PC-3 (cell line): ENCODE measurements at regions not wholly inside any gene's neighbourhood (a gene's known extent, or its start where the extent isn't known, plus 50 kb on each side); places are given as distances from the start of the nearest gene placed in this dataset.

Experiments
- ATAC-seq: fragments of 200-7000 bp; cut with Tn5 transposase; 2 replicates; pipeline ENCODE4 v1.9.1; 2020; ENCODE audit warnings: mild to moderate bottlenecking, moderate library complexity
- BruUV-seq: library from RNA; stranded (reverse); fragments of 400-500 nt; replicated peaks from 2 replicates; lab custom pipeline; 2021; lab: Mats Ljungman, UMichigan
- CTCF ChIA-PET: fragments of 300-600 bp; sonication (Branson Sonifier 250); formaldehyde crosslinking; loops from one replicate; lab custom pipeline; 2022; ENCODE audit warnings: antibody characterized with exemption; lab: Charles Lee
- POLR2A ChIA-PET: fragments of 300-600 bp; sonication (Branson Sonifier 250); formaldehyde crosslinking; loops from one replicate; lab custom pipeline; 2022; ENCODE audit warnings: antibody characterized with exemption; ENCODE audit not compliant: unreplicated experiment; lab: Charles Lee
- DNase-seq: peaks from one replicate; pipeline ENCODE4 v3.0.0-alpha.2; 2015
- H2AFZ ChIP-seq: fragments of 300-600 bp; sonication (generic); 2 replicates; pipeline ENCODE4 v1.6.0; 2016; ENCODE audit warnings: antibody characterized with exemption, low read length
- H3F3A ChIP-seq: fragments of 300-600 bp; sonication (generic); one replicate; pipeline ENCODE4 v1.6.0; 2017; ENCODE audit warnings: antibody characterized with exemption, low read length, control low read depth, mild to moderate bottlenecking; ENCODE audit not compliant: unreplicated experiment
- H3K27ac ChIP-seq: fragments of 300-600 bp; sonication (generic); 2 replicates; pipeline ENCODE4 v1.5.1; 2016; ENCODE audit warnings: mild to moderate bottlenecking, low read length
- H3K27me3 ChIP-seq: fragments of 300-600 bp; sonication (generic); 2 replicates; pipeline ENCODE4 v1.6.1; 2016; ENCODE audit warnings: low read length, mixed read lengths
- H3K36me3 ChIP-seq: fragments of 300-600 bp; sonication (generic); 2 replicates; pipeline ENCODE4 v1.6.1; 2016; ENCODE audit warnings: low read depth, mixed run types, low read length, mixed read lengths
- H3K4me1 ChIP-seq: fragments of 300-600 bp; sonication (generic); 2 replicates; pipeline ENCODE4 v1.5.1; 2016; ENCODE audit warnings: low read length; ENCODE audit not compliant: insufficient read depth
- H3K4me2 ChIP-seq: fragments of 300-600 bp; sonication (generic); 2 replicates; pipeline ENCODE4 v1.6.0; 2016; ENCODE audit warnings: low read length
- H3K4me3 ChIP-seq: fragments of 300-600 bp; sonication (generic); 2 replicates; pipeline ENCODE4 v1.5.1; 2016; ENCODE audit warnings: mild to moderate bottlenecking, low read length, mixed read lengths
- H3K79me2 ChIP-seq: fragments of 300-600 bp; sonication (generic); 2 replicates; pipeline ENCODE4 v1.6.1; 2017; ENCODE audit warnings: low read length, mixed read lengths
- H3K9ac ChIP-seq: fragments of 300-600 bp; sonication (generic); 2 replicates; pipeline ENCODE4 v1.6.0; 2016; ENCODE audit warnings: mild to moderate bottlenecking, low read length
- H3K9me2 ChIP-seq: fragments of 300-600 bp; sonication (generic); replicated peaks from 2 replicates; pipeline ENCODE4 v1.6.1; 2016; ENCODE audit warnings: mixed run types, low read length, mixed read lengths
- H3K9me3 ChIP-seq: fragments of 300-600 bp; sonication (generic); 2 replicates; pipeline ENCODE4 v1.6.1; 2016; ENCODE audit warnings: low read length, mixed read lengths
- H4K20me1 ChIP-seq: fragments of 300-600 bp; sonication (generic); 2 replicates; pipeline ENCODE4 v1.6.1; 2016; ENCODE audit warnings: low read length, mixed read lengths
- EZH2 ChIP-seq: fragments of 300-600 bp; sonication (generic); IDR thresholded peaks from one replicate; pipeline ENCODE4 v1.6.1; 2017; ENCODE audit warnings: antibody characterized with exemption, mild to moderate bottlenecking, low read length; ENCODE audit not compliant: unreplicated experiment
- EZH2phosphoT487 ChIP-seq: fragments of 300-600 bp; sonication (generic); IDR thresholded peaks from 2 replicates; pipeline ENCODE4 v1.6.1; 2018; ENCODE audit warnings: mild to moderate bottlenecking, antibody characterized with exemption, low read length, borderline replicate concordance
- intact Hi-C: fragments of 100-400 bp; cut with micrococcal nuclease; formaldehyde crosslinking; loops from 2 replicates; pipeline ENCODE4 v1.9.0; 2023
- TF ChIP-seq, protein P1 (sequence below): fragments of 300-600 bp; sonication (generic); conservative IDR thresholded peaks from 2 replicates; pipeline ENCODE4 v1.5.1; 2017; ENCODE audit warnings: antibody characterized with exemption, low read depth, mild to moderate bottlenecking, low read length

GRCh38 chr11:39165021-39165420, 2294.4 kb downstream of the LRRC4C start:
- Histone ChIP-seq H3K9ac (no peak overlapping the region), H2AFZ (no peak overlapping the region), H3F3A (no peaks in the 10 kb centered on the region), H3K27ac (no peak overlapping the region), H3K36me3 (no peaks in the 10 kb centered on the region), H3K27me3 (no peaks in the 10 kb centered on the region), H3K4me1 (no peaks in the 10 kb centered on the region), H3K9me2 (no peaks in the 10 kb centered on the region), H3K4me2 (no peak overlapping the region), H3K79me2 (no peaks in the 10 kb centered on the region), H3K4me3 (no peak overlapping the region), H3K9me3 (no peaks in the 10 kb centered on the region), H4K20me1 (no peaks in the 10 kb centered on the region)
- POLR2A ChIA-PET: no interaction called here
- CTCF ChIA-PET: no interaction called here
- BruUV-seq: no TSS peak
- DNase-seq (no peak), ATAC-seq (no peak)
- TF ChIP-seq, protein P1, sequence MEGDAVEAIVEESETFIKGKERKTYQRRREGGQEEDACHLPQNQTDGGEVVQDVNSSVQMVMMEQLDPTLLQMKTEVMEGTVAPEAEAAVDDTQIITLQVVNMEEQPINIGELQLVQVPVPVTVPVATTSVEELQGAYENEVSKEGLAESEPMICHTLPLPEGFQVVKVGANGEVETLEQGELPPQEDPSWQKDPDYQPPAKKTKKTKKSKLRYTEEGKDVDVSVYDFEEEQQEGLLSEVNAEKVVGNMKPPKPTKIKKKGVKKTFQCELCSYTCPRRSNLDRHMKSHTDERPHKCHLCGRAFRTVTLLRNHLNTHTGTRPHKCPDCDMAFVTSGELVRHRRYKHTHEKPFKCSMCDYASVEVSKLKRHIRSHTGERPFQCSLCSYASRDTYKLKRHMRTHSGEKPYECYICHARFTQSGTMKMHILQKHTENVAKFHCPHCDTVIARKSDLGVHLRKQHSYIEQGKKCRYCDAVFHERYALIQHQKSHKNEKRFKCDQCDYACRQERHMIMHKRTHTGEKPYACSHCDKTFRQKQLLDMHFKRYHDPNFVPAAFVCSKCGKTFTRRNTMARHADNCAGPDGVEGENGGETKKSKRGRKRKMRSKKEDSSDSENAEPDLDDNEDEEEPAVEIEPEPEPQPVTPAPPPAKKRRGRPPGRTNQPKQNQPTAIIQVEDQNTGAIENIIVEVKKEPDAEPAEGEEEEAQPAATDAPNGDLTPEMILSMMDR: no peak
- TF ChIP-seq EZH2phosphoT487: no peak
- intact Hi-C loops: no loop called here

- CTCF ChIA-PET: no interaction called here
- intact Hi-C loops: no loop called here
- H2AFZ ChIP-seq: no peak overlapping the region
Measured at GRCh38 chr11:39149214-39149613, 2310.2 kb downstream of the LRRC4C start.

GRCh38 chr11:39145346-39145745, 2314.1 kb downstream of the LRRC4C start:
- no peak overlapping the region for H2AFZ ChIP-seq

More at GRCh38 chr11:39149214-39149613, 2310.2 kb downstream of the LRRC4C start:
- no peaks in the 10 kb centered on the region for H3F3A ChIP-seq
- H3K9me2 ChIP-seq: no peaks in the 10 kb centered on the region
- no peaks in the 10 kb centered on the region for H3K9me3 ChIP-seq
- no peak overlapping the region for H3K4me2 ChIP-seq
- no peaks in the 10 kb centered on the region for H4K20me1 ChIP-seq
- DNase-seq (no peak), ATAC-seq (no peak)
- no peak overlapping the region for H3K27ac ChIP-seq
- no TSS peak for BruUV-seq
- no peaks in the 10 kb centered on the region for H3K36me3 ChIP-seq
- H3K9ac ChIP-seq: no peak overlapping the region
- no peaks in the 10 kb centered on the region for H3K79me2 ChIP-seq
- POLR2A ChIA-PET: no interaction called here
- H3K4me3 ChIP-seq: no peak overlapping the region
- no peaks in the 10 kb centered on the region for H3K4me1 ChIP-seq
- TF ChIP-seq, protein P1: no peak
- no peak for TF ChIP-seq EZH2
- TF ChIP-seq EZH2phosphoT487: no peak
- H3K27me3 ChIP-seq: no peaks in the 10 kb centered on the region

More at GRCh38 chr11:39145346-39145745, 2314.1 kb downstream of the LRRC4C start:
- intact Hi-C loops: no loop called here
- H3K4me1 ChIP-seq: no peaks in the 10 kb centered on the region
- no peak overlapping the region for H3K9ac ChIP-seq
- H3K4me2 ChIP-seq: no peak overlapping the region
- H4K20me1 ChIP-seq: no peaks in the 10 kb centered on the region
- no peak for TF ChIP-seq EZH2phosphoT487
- TF ChIP-seq EZH2: no peak
- TF ChIP-seq, protein P1: no peak
- no peaks in the 10 kb centered on the region for H3K27me3 ChIP-seq
- no peaks in the 10 kb centered on the region for H3K9me3 ChIP-seq
- ATAC-seq: no peak
- H3F3A ChIP-seq: no peaks in the 10 kb centered on the region
- H3K4me3 ChIP-seq: no peak overlapping the region
- ChIA-PET POLR2A (interaction anchor here (0.6 kb wide), 1 partner anchor 260 kb away, joined by 3 read pairs; no protein-coding TSS in a partner anchor), CTCF (interaction anchor here (0.7 kb wide), 1 partner anchor 208 kb away, joined by 3 read pairs; no protein-coding TSS in a partner anchor)
- no TSS peak for BruUV-seq
- no peaks in the 10 kb centered on the region for H3K9me2 ChIP-seq
- H3K27ac ChIP-seq: no peak overlapping the region
- no peak for DNase-seq
- H3K36me3 ChIP-seq: no peaks in the 10 kb centered on the region
- H3K79me2 ChIP-seq: no peaks in the 10 kb centered on the region
